Sigmoid colon (tissue), 6 donors: ENCODE measurements at regions not wholly inside any gene's neighbourhood (a gene's known extent, or its start where the extent isn't known, plus 50 kb on each side); places are given as distances from the start of the nearest gene placed in this dataset.

Experiments
- DNase-seq: peaks from one replicate; pipeline ENCODE4 v3.0.0-alpha.2; 2019
- H3K27ac ChIP-seq, 4 donors: fragments of 200-600 bp; sonication (generic); one replicate each; pipeline ENCODE4 v1.5.1; 2016 to 2019; ENCODE audit warnings: mild to moderate bottlenecking in 1 of 4
- H3K27me3 ChIP-seq, 3 donors: fragments of 200-600 bp; sonication (generic); one replicate each; pipeline ENCODE4 v1.5.1; 2019; ENCODE audit warnings: mild to moderate bottlenecking in 1 of 3
- H3K36me3 ChIP-seq, 4 donors: fragments of 200-600 bp; sonication (generic); one replicate each; pipeline ENCODE4 v1.5.1; 2016 to 2019
- H3K4me1 ChIP-seq, 4 donors: fragments of 200-600 bp; sonication (generic); one replicate each; pipeline ENCODE4 v1.5.1; 2017 to 2019
- H3K4me3 ChIP-seq, 4 donors: fragments of 200-600 bp; sonication (generic); one replicate each; pipeline ENCODE4 v1.5.1; 2017 to 2019; ENCODE audit warnings: mild to moderate bottlenecking in 2 of 4, moderate library complexity in 1 of 4
- H3K9me3 ChIP-seq, 4 donors: fragments of 200-600 bp in 3 of 4; sonication (generic) in 3 of 4; one replicate each; pipeline versions ENCODE4 v1.5.1 to v1.6.1; 2013 to 2019
- EP300 ChIP-seq, 4 donors: sonication (generic); formaldehyde crosslinking; IDR thresholded peaks; one replicate each; pipeline ENCODE4 v1.6.1; 2017; ENCODE audit warnings: antibody characterized with exemption in 4 of 4
- POLR2A ChIP-seq, 2 donors: fragments of 450-650 bp; IDR thresholded peaks; one replicate each; pipeline ENCODE4 v1.6.1; 2016; ENCODE audit warnings: antibody characterized with exemption in 2 of 2, mild to moderate bottlenecking in 2 of 2, moderate library complexity in 2 of 2
- POLR2AphosphoS5 ChIP-seq, 4 donors: sonication (generic); formaldehyde crosslinking; IDR thresholded peaks; one replicate each; pipeline ENCODE4 v1.6.1; 2017; ENCODE audit warnings: antibody characterized with exemption in 4 of 4
- WGBS, 2 donors: extraction: QIAGEN DNeasy Blood & Tissue Kit; methylation state at CpG; one replicate each; pipeline ENCODE4 v1.1.7; 2013; 5-methylcytosine and 5-hydroxymethylcytosine counted together
- intact Hi-C: fragments of 100-400 bp; cut with DNase I; formaldehyde crosslinking; loops from one replicate; pipeline ENCODE4 v1.15.1; 2023
- TF ChIP-seq, protein P1 (sequence below), 4 experiments: fragments of 450-650 bp in 3 of 4; fragments of 200-600 bp in 1 of 4; IDR thresholded peaks; one replicate each; pipeline ENCODE4 v1.5.1; 2016 to 2019; ENCODE audit warnings: antibody characterized with exemption in 4 of 4, mild to moderate bottlenecking in 3 of 4, moderate library complexity in 2 of 4
- donor health status: healthy with polysubstance abuse.
- donor health status: healthy.

GRCh38 chr1:193749868-193750267 lies 563.5 kb upstream of the B3GALT2 start:
- intact Hi-C loops = no loop called here
- Histone ChIP-seq H3K9me3 (no peaks in the 10 kb centered on the region), H3K27me3 (no peaks in the 10 kb centered on the region), H3K36me3 (no peaks in the 10 kb centered on the region), H3K4me1 (no peaks in the 10 kb centered on the region), H3K27ac (no peak overlapping the region), H3K4me3 (no peak overlapping the region)
- WGBS, 2 donors = 96 to 99% methylated on average over 2 of the region's 2 CpGs
- no peak for TF ChIP-seq POLR2AphosphoS5 (IDR thresholded peaks at IDR 0.05)
- no peak for TF ChIP-seq POLR2A (IDR thresholded peaks at IDR 0.05)
- TF ChIP-seq, protein P1, sequence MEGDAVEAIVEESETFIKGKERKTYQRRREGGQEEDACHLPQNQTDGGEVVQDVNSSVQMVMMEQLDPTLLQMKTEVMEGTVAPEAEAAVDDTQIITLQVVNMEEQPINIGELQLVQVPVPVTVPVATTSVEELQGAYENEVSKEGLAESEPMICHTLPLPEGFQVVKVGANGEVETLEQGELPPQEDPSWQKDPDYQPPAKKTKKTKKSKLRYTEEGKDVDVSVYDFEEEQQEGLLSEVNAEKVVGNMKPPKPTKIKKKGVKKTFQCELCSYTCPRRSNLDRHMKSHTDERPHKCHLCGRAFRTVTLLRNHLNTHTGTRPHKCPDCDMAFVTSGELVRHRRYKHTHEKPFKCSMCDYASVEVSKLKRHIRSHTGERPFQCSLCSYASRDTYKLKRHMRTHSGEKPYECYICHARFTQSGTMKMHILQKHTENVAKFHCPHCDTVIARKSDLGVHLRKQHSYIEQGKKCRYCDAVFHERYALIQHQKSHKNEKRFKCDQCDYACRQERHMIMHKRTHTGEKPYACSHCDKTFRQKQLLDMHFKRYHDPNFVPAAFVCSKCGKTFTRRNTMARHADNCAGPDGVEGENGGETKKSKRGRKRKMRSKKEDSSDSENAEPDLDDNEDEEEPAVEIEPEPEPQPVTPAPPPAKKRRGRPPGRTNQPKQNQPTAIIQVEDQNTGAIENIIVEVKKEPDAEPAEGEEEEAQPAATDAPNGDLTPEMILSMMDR (IDR thresholded peaks at IDR 0.05) = no peak
- no peak for TF ChIP-seq EP300 (IDR thresholded peaks at IDR 0.05)
- no peak for DNase-seq

GRCh38 chr1:193747579-193747978 lies 561.2 kb upstream of the B3GALT2 start:
- intact Hi-C loops = no loop called here
- Histone ChIP-seq H3K27ac (no peak overlapping the region), H3K27me3 (no peaks in the 10 kb centered on the region), H3K4me3 (no peak overlapping the region), H3K9me3 (no peaks in the 10 kb centered on the region), H3K4me1 (no peaks in the 10 kb centered on the region), H3K36me3 (no peaks in the 10 kb centered on the region)
- TF ChIP-seq EP300 (IDR thresholded peaks at IDR 0.05) (no peak), POLR2A (IDR thresholded peaks at IDR 0.05) (no peak), POLR2AphosphoS5 (IDR thresholded peaks at IDR 0.05) (no peak)
- TF ChIP-seq, protein P1 (IDR thresholded peaks at IDR 0.05) = no peak
- 95 to 98% methylated on average over 1 of the region's 1 CpG for WGBS, 2 donors
- DNase-seq = no peak

DNA sequence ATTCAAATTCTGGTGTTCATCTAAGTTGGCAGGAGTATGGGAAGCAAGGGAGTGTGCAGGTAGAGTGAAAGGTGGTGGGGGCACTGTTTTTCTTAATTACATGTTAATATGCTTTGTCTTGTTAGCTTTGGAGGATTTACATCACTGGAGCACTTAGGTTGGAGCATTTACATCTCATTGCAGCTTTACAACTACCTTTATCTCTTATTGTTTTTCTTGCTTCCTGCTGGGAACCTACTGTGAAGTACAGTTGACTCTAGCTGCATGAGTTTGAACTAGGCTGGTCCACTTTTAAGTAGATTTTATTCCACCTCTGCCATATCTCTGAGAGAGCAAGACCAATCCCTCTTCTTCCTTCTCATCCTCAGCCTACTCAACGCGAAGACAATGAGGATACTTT lies 554.8 kb upstream of the B3GALT2 start:
- TF ChIP-seq POLR2AphosphoS5 (IDR thresholded peaks at IDR 0.05) (no peak), EP300 (IDR thresholded peaks at IDR 0.05) (no peak)
- TF ChIP-seq, protein P1 (IDR thresholded peaks at IDR 0.05) = no peak
- no peak overlapping the region for H3K27ac ChIP-seq
- H3K4me3 ChIP-seq = no peak overlapping the region
- intact Hi-C loops = no loop called here
- 87 to 93% methylated on average over 2 of the region's 2 CpGs for WGBS, 2 donors
- H3K9me3 ChIP-seq = no peaks in the 10 kb centered on the region
- DNase-seq = no peak
- no peaks in the 10 kb centered on the region for H3K36me3 ChIP-seq
- H3K27me3 ChIP-seq = no peaks in the 10 kb centered on the region
- H3K4me1 ChIP-seq = no peaks in the 10 kb centered on the region

DNA sequence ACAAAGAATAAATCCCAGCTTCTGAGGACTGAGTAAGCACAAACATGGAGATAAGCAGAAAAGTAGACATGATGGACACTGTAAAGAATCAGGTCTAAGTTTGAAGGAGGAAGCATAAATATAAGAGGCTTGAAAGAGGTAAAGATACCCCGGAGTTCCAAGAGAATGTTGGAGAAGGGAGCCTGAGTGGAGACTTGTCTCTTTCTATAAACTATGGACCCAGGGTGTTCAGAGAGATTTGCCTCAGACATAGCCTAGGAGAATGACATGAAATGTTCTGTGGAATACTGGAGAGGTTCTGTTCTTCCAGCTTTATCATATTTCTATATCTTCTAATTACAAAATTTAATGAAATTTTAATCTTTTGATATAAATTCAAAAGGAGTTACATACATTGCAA lies 554.3 kb upstream of the B3GALT2 start:
- DNase-seq = no peak
- WGBS, 2 donors = 90 to 93% methylated on average over 1 of the region's 1 CpG
- Histone ChIP-seq H3K27ac (no peak overlapping the region), H3K4me1 (no peaks in the 10 kb centered on the region), H3K4me3 (no peak overlapping the region), H3K27me3 (no peaks in the 10 kb centered on the region), H3K9me3 (no peaks in the 10 kb centered on the region), H3K36me3 (no peaks in the 10 kb centered on the region)
- intact Hi-C loops = no loop called here
- no peak for TF ChIP-seq POLR2AphosphoS5 (IDR thresholded peaks at IDR 0.05)
- no peak for TF ChIP-seq POLR2A (IDR thresholded peaks at IDR 0.05)
- TF ChIP-seq EP300 (IDR thresholded peaks at IDR 0.05) = no peak
- TF ChIP-seq, protein P1 (IDR thresholded peaks at IDR 0.05) = no peak

GRCh38 chr1:193736507-193736906 lies 550.1 kb upstream of the B3GALT2 start:
- H3K9me3 ChIP-seq = no peaks in the 10 kb centered on the region
- WGBS, 2 donors = 92 to 96% methylated on average over 3 of the region's 3 CpGs

More at GRCh38 chr1:193736507-193736906, 550.1 kb upstream of the B3GALT2 start:
- no peaks in the 10 kb centered on the region for H3K4me1 ChIP-seq
- no peaks in the 10 kb centered on the region for H3K36me3 ChIP-seq
- no peaks in the 10 kb centered on the region for H3K27me3 ChIP-seq
- intact Hi-C loops = no loop called here
- H3K27ac ChIP-seq = no peak overlapping the region
- H3K4me3 ChIP-seq = no peak overlapping the region
- no peak for TF ChIP-seq POLR2AphosphoS5 (IDR thresholded peaks at IDR 0.05)
- DNase-seq = no peak
